GM21360 (cell line): ENCODE measurements at regions not wholly inside any gene's neighbourhood (a gene's known extent, or its start where the extent isn't known, plus 50 kb on each side); places are given as distances from the start of the nearest gene placed in this dataset.
A peak's percentile ranks its signal among the peaks of the same experiment; 100 is the strongest.
"Not testable (repeated sequence)": the region's sequence is repeated elsewhere in the genome, so short reads cannot be mapped to it uniquely, and the experiment has no call there.

ENCODE experiments used
- ATAC-seq: cut with Tn5 transposase; IDR thresholded peaks from one replicate; pipeline ENCODE4 v1.9.1; 2021; ENCODE audit warnings: mild to moderate bottlenecking, moderate library complexity; ENCODE audit not compliant: unreplicated experiment

DNA sequence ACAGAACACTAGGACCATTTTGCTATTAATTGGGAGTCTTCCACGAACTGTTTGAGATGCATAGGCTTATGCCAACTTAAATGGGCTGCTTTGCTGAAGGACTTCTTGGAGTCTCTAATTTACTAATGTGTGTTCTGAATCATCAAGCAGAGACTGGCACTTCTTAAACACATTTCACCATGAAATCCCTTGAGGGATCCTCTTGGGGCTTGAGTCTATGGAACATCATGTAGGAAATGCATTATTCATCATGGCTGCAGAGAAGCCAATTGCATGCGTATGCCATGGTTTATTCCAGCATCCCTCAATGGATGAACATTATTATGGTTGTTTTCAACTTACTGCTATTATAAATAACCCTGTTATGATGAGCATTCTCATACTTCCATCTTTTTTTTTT, 73.4 kb downstream of the FGD2 start:
- ATAC-seq: no peak

- ATAC-seq: no peak
Observed at GRCh38 chr6:37081042-37081607, 75.7 kb downstream of the FGD2 start.

DNA sequence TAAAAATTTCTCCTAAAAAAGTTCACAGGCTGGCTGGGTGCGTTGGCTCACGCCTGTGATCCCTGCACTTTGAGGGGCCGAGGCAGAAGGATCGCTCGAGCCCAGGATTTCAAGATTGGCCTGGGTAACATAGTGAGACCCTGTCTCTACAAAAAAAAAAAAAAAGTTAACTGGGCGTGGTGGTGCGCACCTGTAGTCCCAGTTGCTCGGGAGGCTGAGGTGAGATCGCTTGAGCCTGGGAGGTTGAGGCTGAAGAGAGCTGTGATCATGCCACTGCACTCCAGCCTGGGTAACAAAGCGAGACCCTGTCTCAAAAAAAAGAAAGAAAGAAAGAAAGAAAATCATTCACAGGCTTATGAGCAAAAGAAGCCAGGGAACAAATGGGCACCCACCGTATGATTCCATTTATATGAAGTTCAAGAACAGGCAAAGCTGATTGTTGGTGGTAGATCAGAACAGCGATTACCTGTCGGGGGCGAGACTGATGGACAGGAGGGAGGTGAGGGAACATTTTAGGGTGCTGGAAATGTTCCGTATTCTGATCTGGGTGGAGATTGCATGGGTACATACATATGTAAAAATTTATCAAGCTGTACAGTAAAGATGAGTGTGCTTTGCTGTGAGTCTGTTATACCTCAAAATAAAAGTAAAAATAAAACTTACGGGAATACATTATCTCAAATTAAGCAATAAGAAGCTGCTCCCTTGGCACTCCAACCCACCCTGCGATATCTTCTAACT, 77.1 kb downstream of the FGD2 start:
- no peak for ATAC-seq

- ATAC-seq: no peak
Observed at GRCh38 chr6:37083243-37084138, 78.0 kb downstream of the FGD2 start.

DNA sequence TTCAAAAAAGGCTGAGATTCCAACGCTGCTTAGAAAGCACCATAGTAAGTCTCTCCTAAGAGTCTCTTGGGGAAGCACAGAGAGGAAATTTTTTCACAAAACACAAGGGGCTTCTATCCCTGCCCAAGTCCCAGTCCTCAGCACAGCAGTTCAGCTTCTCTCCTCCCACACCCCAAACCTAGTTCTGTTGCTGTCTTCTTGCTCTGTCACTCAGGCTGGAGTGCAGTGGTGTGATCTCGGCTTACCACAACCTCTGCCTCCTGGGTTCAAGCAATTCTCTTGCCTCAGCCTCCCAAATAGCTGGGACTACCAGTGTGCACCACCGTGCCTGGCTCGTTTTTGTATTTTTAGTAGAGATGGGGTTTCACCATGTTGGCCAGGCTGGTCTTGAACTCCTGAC, 79.2 kb downstream of the FGD2 start:
- ATAC-seq: not testable (repeated sequence)

DNA sequence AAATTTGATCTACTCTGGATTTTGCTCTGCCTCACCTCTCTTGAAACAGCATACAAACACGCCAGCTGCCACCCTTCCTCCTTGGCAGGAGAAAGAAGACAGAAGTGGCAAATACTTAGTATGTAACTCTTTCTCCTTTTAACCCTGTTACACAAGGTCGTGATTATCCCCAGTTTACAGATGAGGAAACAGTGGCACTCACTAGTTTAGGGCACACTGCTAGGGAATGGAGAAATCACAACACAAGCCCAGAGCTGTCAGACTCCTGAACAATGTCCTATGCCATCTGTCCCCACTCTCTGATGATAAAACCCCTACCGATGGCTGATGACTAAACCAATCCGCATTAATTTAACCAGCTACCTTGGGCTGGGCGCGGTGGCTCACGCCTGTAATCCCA, 79.7 kb downstream of the FGD2 start:
- ATAC-seq: no peak

DNA sequence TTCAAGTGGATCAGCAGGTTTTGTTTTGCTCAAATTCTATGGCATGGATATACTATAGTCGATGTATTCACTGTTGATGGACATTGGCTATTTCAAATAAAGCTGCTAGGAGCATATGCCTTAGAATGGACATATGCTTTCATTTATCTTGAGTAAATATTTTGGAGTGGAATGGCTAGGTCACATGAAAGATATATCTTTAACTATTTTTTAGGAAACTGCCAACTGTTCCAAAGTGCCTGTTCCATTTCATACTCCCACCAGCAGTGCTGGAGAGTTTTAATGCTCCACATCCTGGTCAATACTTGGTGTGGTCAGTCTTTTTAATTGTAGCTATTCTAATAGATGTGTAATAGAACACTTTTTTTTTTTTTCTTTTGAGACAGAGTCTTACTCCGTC, 81.1 kb upstream of the PIM1 start:
- no peak for ATAC-seq

GRCh38 chr6:37089783-37090182, 80.2 kb upstream of the PIM1 start:
- no peak for ATAC-seq

- ATAC-seq: not testable (repeated sequence)
Observed at GRCh38 chr6:37091104-37091503, 78.8 kb upstream of the PIM1 start.

GRCh38 chr6:37091586-37091985, 78.4 kb upstream of the PIM1 start:
- ATAC-seq: not testable (repeated sequence)

DNA sequence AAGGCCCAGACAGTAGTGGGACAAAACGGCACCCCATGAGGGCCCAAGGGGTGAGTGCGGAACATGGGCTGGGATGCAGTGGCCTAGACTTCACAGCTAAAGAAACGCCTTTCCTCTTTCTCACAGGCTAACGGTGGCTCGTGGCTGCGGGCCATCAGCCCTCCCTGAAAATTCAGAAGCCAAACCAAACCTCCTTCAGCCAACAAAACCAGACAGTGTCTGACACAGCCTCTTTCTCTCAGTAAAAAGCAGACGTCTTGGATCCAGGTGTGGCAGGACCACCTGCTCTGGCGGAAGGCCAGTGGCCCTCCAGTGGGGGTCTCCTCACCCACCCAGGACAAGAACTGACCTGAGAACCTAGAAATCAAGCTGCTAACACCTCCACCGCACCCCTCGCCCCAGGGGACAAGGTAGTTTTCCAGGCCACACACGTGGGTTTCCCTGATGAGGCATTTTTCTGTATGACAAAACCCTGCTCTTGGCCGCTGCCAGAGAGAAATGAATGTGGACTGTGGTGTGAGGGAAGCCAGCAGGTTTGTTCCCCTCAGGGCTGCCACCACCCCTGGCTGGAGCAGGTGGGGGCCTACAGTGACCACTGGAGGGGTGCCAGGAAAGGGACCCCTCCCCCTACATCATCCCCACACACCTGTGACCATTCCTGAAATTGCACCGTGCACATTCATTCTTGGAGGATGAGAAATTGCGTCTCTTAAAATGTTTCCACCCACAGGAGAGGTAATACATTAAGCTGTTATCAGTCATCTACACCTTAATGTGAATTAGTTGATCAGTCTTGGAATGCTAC, 76.8 kb upstream of the PIM1 start:
- ATAC-seq: no peak

- ATAC-seq: no peak
Observed at GRCh38 chr6:37093728-37094069, 76.3 kb upstream of the PIM1 start.

GRCh38 chr6:37095997-37096396, 74.0 kb upstream of the PIM1 start:
- no peak for ATAC-seq

DNA sequence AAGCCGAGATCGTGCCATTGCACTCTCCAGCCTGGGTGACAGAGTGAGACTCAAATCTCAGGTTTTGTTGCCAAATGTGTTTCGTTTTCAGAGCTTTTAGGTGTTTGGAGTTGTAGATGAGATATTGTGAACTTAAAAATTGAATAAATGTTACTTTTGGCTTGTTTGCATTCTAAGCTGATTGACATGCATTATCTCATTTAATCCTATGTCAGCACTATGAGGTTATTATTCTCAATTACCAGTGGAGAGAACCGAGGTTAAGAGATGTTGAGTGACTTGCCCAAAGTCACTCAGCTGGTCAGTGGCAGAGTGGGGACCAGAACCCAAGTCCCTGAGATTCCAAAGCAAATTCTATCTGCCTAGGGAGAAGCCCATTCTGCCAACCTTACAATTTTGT, 72.6 kb upstream of the PIM1 start:
- no peak for ATAC-seq

GRCh38 chr6:37099442-37099841, 70.5 kb upstream of the PIM1 start:
- ATAC-seq: no peak

- ATAC-seq: no peak
Observed at GRCh38 chr6:37100745-37101144, 69.2 kb upstream of the PIM1 start.

DNA sequence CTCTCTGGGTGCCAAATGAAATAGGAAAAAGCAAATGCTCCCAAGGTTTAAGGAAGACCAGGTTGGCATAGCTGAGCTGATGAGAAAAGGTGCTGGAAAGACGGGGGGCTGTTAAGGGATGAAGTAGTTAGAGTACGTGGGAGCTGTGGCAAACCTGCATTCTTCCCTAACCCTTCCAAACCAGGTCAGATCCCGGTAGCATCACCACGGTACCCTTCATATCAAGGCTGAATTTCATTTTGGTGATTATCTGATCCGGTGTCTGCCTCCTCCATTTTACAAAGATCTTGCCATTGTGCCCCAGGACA, 68.0 kb upstream of the PIM1 start:
- no peak for ATAC-seq

GRCh38 chr6:37102299-37103168, 67.4 kb upstream of the PIM1 start:
- ATAC-seq: peak; percentile 83

GRCh38 chr6:37103169-37104039, 66.5 kb upstream of the PIM1 start:
- ATAC-seq: no peak

GRCh38 chr6:37104824-37105147, 65.2 kb upstream of the PIM1 start:
- no peak for ATAC-seq
